NCI-H2227 (cell line): ENCODE measurements at regions not wholly inside any gene's neighbourhood (a gene's known extent, or its start where the extent isn't known, plus 50 kb on each side); places are given as distances from the start of the nearest gene placed in this dataset.
"Not testable (repeated sequence)": the region's sequence is repeated elsewhere in the genome, so short reads cannot be mapped to it uniquely, and the experiment has no call there.

Source experiments
- DNase-seq: peaks from one replicate; lab custom pipeline; 2025; ENCODE audit not compliant: unreplicated experiment; lab: John Stamatoyannopoulos, UW

DNA sequence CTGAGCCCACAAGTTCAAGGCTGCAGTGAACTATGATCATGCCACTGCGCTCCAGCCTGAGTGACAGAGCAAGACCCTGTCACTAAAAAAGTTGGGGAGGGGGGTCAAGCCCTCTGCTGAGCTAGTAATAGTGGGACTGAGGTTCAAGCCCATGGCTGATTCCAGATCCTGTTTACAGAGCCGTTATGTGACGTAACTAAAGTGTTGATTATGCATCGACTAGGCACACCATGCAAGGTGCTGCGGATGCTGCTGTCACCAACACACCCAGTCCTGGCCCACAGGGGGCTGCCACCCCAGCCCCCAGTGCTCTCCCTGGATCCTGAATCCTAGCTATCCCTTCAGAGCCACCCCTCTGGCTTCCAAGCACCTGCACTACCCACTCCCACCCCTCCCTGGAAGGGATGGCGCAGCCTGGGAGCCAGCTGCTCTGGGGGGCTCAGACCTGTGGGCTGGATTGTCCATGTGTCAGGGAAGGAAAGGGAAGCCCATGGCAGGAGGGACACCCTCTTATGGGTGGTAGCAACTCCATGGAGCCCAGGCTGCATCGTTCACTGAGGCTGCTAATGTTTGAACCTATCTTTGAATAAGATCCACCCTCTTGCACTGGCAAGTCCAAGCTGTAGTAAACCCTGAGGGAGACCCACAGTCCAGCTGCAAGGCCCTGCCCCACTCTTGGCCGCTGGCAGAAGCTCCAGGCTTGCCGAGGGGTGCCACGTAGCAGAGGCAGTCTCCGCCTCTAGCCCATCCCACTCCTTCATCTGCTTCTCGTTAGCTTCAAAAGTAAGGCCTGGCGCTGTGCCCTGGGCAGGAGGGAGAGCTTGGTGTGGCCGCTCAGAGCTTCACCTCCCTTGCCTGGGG is 95.0 kb downstream of the SNX5 start:
- DNase-seq: peak; percentile 74

DNA sequence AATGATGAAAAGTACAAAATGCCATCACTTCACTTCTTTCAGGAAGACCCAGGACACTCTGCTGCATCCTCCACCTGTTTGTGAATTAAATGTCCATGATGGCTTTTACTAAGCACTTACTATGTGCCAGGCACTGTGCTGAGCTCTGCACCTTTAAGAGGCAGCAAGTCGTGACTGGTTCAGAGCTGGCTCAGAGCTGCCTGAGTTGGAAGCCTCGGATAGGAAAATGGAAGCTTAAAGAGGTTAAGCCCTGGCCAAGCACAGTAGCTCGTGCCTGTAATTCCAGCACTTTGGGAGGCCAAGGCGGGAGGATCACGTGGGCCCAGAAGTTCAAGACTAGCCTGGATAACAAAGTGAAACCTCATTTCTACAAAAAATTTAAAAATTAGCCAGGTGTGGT is 95.6 kb downstream of the SNX5 start:
- DNase-seq: no peak

DNA sequence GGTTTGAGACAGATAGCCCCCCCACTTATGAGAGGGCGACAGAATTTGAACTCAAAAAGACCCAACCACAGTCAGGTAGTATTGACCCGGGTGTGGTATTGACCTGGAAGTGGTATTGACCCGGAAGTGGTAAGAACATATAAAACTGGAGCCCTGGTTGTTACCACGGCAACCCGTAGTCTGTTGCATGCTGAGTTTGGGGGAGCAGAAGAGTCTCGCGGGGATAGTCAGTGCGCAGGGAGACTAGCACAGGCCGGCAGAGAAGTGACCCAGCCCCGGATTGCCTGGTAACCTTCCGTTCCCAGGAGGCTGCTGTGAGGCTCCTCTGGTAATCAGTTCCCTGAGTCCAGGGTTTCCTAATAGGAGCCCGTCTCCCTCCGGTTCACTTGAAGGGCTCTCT is 96.2 kb downstream of the SNX5 start:
- no peak for DNase-seq

DNA sequence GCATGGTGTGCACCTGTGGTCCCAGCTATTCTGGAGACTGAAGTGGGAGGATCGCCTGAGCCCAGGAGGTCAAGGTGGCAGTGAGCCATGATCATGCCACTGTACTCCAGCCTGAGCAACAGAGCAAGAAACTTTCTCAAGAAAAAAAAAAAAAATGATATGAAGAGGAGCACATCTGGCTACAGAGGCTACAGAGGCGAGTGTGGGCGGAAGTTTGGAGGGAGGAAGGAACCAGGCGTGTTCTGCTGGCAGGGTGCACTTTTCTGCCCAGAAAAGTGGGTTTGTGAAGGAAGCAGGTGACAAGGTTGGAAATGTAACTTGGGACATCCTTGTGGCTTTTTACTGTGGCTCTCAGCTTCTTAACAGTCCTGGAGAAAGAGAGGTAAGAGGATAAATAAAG is 96.7 kb downstream of the SNX5 start:
- DNase-seq: no peak

DNA sequence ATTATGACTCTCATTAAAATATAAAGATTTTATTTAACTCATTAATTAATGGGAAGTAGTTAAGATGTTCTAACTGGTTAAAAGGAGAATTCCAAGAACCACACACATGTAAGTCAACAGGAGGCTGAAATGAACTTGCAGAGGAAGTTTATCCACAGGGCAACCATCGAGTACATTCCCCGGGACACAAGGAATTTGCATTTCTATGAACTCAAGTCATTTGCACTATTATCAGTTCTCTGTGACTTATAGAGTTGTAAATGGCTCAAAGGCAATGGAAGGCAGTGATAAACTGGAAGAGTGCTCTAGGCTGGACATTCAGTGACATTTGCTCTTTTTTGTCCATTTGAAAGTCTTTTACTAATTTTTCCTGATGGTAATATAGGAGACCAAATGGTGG is 97.4 kb downstream of the SNX5 start:
- DNase-seq: no peak

DNA sequence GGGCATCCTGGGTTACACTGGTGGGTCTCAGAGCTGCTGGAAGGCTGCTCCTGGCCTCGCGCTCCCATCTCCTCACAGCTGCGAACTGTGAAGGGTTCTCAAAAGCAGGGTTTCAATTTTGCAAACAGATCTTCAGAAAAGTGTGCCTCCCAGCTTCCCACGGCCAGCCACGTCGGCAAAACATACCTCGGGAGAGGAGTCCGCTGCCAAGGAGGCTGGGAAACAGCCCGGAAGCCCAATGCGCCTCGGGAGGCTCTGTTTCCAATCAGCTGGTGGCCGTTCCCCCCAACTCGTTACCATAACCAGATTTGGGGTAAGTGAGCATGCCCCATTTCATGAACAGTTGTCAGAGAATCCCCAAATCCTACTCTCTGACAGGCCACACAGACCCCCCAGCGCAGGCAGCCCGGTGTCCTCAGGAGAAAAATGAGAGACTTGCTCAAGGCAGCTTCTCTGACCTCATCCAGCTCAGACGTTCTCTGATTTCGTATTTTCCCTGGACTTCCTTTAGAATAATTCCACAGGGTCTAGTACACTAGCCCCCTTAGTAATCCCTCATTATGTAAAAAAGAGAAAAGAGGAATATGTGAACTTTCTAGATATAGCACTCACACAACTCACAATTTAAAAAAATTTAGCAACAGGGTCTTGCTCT is 98.4 kb downstream of the SNX5 start:
- no peak for DNase-seq

DNA sequence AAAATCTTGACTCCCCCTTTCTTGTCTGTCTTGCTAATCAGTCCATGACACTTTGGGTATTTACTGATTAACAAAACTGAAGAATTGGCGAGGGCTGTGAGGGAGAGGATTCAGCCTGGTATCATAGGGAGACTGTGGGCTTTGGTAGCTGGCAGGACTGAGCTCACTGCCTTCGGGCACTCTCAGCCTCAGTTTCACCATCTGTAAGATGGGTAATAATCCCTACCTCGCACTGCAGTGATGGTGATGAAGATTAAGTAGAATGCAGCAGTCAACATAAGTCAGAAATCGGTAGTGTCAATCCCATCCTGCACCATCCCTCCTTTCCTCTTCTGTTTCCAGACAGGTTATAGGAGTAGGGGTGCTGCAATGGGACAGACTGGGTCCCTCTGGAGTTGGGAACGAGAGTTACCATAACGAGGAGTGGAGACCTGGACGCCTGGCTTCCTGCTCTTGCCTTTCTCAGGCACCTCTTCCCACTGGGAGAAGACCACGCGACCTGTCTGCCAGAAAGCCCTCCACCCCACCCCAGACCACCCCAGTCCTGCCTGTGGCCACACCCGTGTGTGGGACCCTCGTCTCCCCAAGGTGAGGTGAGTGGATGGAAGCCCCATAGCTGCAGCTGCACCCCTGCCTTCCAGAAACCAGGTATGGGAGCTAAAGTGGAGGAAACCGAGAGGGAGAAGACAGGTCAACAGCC is 99.1 kb downstream of the SNX5 start:
- DNase-seq: no peak

DNA sequence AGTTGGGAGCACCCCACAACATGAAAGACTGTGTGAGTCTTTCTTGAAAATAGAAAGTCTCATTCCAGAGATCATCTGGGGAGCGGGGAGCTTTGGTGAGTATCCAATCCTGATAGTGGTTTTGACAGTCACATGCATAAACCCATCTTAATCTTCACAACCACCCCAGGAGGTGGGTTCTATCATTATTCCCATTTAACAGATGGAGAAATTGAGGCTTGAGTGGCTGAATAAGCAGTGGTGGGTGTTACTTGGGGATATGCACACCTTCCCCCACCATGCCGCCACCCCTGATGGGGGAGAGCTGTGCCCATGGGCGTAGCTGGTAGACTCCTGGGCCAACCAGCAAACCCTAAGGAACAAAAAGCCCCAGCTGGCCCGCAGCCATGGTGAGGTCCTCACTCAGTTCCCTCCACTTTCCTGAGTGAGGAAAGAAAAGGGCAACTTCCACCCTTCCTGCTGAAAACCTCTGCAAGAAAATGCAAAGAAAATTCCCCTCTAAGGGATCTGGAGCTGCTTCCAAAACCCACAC is 99.8 kb downstream of the SNX5 start:
- DNase-seq: no peak

DNA sequence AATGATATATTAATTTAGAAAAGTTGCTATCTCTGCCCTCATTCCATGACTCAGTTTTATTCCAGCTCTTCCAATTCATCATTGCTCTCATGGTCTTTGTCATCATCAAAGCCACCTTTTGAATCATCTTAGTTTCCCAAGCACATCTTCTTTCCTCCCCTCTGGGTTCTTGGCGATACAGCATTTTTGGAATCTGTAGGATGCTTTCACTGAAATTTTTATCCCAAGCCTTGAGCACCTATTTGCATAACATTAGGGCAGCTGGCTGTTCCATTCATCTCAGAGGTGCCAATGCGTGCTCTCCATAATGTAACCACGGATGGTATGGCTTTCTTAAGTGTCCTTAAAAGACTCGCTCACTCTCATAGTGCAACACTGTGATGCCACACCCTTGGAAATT is 100.4 kb downstream of the SNX5 start:
- no peak for DNase-seq

DNA sequence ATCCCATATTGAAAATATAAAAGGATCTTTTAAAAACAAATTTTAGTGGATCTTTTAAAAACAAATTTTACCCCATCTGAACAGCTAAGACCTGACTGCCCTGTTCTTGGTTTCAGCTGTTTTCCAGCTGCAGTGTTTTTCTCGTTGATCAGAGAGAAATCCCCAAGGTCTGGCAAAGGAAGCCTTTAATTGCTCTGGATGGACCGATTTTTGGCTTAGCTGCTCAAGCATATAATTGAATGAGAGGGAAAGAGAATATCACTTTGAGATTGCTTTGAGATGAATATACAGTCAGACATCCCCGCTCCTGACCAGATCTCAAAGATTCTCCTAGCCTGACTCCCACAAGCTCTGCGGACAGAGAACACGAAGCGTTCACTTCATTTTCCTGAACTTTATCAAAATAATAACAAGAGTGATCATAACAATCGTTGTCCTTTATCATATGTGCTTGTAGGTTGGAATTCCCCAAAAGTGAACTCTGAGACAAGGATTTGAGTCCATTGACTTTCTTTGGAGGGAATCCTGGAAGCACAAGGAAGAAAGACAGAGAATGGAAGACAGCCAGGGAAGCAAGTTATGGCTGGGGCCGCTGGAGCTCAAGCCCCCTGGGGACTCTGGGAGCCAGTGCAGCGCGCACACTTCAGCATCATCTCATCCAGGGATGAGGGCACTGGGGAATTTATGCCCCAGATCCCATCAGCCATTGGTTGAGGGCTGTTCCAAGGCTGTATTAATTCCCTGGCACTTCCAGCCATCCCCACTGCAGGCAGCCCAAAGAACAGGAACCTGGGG is 101.3 kb downstream of the SNX5 start:
- DNase-seq: peak; percentile 20

DNA sequence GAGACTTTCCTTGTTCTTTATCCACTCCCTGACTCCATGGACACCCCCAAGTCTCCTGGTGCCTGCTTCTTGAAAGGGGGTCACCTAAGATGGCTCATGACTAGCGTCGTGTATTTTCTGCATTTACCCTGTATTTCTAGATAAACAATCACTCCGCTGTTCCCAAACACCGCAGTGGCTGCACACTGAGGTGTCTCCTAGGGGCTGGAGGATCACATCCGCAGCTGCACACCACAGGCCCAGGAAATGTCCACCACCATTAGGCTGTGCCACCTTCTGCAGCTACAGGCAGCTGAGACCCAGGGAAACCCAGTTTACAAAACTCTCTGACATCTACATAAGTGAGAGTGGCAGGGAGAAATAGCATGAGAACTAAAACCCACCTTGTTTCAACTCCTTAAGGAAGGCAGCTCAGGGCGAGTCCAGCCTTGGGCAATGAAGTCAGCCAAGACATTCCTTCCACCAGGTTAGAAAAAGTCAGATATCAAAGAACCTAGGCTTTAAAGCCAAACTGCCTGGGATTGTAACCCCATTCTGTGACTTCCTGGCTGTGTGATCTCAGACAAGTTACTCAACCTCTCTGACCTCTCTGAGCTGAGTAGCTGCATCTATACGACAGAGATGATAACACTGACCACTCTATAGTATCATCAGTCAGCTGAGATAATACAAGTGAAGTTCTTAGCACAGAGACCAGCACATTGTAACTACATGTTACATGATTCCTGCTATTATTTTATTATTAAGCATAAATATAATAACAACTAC is 102.2 kb downstream of the SNX5 start:
- DNase-seq: no peak

DNA sequence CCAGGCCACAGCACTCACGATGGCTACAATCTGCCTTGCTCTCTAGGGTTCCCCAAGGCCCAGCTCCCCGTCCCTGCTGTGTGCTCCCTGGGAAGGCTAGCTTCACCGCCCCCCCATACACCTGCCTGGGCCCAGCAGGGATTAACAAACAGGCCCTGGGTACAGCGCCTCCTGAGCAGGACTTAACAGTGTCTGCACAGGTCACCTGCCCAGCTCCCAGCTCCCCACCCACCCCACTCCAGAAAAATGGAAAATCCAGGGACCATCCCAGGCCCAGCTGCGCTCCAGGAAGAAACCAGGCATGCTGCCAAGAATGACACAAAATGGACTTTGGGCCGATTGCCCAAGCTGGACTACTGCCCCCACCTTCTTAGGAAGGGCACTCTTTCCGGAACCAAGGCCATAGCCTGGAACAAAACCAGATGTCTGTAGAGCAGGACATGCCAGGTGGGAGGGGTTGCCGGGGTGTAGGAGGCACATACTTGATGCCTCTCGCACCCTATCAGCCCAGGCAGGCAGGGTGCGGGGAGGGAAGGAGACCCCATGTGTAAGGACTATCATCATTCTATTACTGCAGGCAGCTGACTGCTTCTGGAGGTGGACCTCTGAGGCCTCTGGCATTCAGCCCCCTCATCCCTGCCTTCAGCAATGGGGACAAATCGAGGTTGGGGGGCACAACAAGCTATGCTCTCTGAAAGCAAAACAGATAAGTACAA is 104.9 kb downstream of the SNX5 start:
- DNase-seq: no peak

DNA sequence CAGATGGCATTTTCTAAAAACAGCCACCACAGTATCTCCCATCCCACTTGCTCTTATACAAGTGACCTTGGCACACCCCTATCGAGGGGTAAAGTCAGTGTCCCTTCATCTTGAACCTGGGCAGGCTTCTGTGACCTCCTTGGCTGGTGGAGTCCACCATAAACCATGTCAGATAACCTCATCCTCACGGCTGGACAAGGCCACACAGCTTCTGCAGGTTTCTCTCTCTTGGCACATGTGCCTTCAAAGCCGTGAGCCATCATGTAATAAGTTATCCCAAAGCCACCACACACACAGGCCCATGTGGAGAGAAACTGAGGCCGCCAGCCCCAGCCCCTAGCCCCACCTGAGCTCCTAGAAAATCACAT is 105.4 kb downstream of the SNX5 start:
- no peak for DNase-seq

DNA sequence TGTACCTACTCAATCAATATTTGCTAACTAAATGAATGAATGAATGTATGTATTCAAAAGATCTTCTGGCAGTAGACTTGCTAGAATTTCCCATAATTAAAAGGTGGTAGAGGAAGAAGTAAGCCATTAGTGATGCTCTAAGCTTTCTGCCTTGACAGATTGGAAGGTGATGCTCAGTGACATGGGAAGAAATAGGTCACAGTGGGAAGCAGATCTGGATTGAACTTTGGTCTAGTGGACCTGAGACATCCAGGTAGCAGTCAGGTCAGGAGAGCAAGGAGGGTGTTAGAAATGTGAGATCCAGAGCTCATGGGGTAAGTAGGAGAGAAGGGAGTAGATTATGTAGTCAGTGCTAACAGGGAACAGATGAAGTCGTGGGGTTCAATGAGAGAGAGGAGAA is 106.4 kb downstream of the SNX5 start:
- DNase-seq: no peak

DNA sequence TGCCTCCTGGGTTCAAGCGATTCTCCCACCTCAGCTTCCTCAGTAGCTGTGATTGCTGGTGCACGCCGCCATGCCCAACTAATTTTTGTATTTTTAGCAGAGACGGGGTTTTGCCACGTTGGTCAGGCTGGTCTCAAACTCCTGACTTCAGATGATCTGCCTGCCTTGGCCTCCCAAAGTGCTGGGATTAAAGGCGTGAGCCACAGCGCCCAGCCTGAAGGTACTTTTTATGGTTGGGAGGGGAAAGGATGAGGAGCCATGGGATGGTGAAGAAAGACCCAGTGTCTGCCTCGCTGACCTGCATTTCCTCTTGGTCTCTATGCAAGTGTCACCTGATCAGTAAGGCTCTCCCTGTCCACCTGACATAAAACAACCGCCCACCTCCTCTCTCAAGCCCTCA is 107.0 kb downstream of the SNX5 start:
- not testable (repeated sequence) for DNase-seq

DNA sequence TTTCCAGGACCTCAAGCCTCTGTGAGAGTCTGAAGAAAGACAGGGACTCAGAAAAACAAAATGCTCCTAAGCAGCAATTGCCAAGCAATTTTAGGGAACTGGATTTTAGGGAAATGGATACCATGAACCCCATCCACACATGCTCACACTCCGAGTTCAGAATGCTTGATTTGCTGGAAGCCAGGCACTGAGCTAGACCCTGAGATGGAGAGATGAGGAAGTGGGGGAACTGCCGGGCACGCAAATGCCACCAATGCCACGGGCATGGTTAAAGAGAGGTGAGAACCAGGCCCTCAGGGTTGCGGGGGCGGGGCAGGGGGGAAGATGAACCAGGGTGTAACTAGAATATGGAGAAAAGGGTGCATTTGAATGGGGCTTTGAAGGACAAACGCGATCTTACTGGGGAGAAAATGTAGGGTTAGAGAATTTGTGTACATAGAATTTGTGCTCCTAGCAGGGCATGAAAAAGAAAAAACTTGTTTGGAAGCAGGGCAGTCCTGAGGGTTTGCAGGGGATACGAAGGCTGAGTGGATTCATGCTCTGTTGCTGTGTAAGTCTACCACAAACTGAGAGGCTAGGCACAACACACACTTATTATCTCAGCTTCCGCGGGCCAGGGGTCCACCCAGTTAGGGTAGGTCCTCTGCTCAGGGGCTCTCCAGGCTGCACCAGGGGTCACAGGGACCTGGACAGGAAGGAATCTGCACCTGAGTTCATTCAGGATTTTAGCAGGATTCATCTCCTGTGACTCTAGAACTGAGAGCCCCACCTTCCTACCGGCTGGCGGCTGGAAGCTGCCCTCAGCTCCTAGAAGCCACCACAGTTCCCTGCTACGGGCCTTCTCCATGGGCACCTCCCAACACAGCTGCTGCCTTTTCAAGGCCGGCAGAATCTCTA is 108.0 kb downstream of the SNX5 start:
- DNase-seq: no peak

DNA sequence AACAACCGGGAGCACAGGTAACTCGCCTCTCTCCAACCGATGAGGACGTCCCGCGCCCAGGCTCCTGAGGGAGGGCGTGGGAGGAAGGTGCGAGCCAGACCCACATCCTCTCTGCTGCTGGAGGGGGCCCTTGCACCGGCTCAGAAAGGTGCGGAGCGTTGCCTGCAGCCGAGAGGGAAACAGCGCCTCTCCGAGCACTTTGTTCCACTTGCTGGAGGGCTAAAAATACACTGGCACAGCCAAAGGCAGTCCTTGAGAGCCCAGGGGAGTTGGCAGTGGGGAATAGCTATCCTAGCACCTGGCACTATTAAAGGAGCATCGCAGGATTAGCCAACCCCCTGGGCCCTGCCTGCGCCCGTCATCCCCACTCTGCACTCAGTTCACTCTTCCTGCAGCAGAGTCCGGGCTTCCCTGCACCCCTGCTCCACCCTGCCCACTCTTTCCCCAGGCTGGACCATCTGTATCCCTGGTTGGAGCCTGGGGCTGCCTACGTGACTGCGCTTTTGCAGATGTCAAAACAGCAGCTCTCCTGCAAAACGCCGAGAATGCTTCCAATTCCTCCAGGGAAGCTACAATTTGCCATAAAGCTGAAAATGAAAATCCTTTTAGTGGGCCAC is 108.9 kb downstream of the SNX5 start:
- DNase-seq: no peak

DNA sequence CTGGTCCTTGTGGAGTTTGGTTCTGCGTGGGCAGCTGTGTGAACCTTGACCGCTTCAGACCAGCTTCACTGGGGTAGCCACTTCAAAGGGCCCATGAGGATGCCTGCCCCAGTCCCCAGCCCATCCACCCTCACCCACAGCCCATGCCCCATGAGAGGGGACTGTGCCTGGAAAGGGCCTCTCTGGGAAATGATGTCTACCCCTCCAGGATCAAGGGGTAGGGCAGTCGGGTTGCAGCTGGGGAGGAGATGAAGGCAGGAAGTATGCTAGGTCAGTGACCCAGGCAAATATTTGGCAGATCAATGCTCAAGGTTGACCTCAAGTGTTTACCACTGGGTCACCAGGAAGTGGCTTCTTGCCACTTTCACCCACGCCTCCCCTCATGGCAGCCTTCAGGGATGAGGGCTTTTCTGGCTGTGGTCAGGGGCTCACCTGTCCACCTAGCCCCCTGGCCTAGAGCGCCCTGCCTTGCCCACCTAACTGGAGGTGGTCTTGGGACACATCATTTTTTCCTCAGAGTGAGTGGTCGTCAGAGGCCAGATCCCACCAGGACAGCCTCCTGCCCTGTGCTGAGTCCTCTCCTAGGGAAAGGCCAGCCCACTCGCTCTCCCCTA is 109.5 kb downstream of the SNX5 start:
- DNase-seq: no peak
